Neural progenitor cell (in vitro differentiated cells): ENCODE measurements at regions not wholly inside any gene's neighbourhood (a gene's known extent, or its start where the extent isn't known, plus 50 kb on each side); places are given as distances from the start of the nearest gene placed in this dataset.

Source experiments
- DNase-seq: peaks from one replicate; pipeline ENCODE4 v3.0.0-alpha.2; 2016; ENCODE audit warnings: low spot score
- H2AFZ ChIP-seq: fragments of 200-600 bp; sonication (generic); replicated peaks from 2 replicates; pipeline ENCODE4 v1.6.1; 2016; ENCODE audit warnings: antibody characterized with exemption
- H3F3A ChIP-seq: fragments of 200-600 bp; sonication (generic); 2 replicates; pipeline ENCODE4 v1.6.1; 2016; ENCODE audit warnings: antibody characterized with exemption, low read depth
- H3K27ac ChIP-seq: fragments of 200-600 bp; sonication (generic); 2 replicates; pipeline ENCODE4 v1.5.1; 2016; ENCODE audit warnings: mild to moderate bottlenecking
- H3K27me3 ChIP-seq: fragments of 200-600 bp; sonication (generic); 2 replicates; pipeline ENCODE4 v1.6.1; 2016; ENCODE audit warnings: mild to moderate bottlenecking, moderate library complexity
- H3K36me3 ChIP-seq: fragments of 200-600 bp; sonication (generic); 2 replicates; pipeline ENCODE4 v1.5.1; 2016
- H3K4me1 ChIP-seq: fragments of 200-600 bp; sonication (generic); 2 replicates; pipeline ENCODE4 v1.6.1; 2016; ENCODE audit warnings: mixed run types
- H3K4me2 ChIP-seq: fragments of 200-600 bp; sonication (generic); 2 replicates; pipeline ENCODE4 v1.6.1; 2016
- H3K4me3 ChIP-seq: fragments of 200-600 bp; sonication (generic); 2 replicates; pipeline ENCODE4 v1.5.1; 2016
- H3K79me2 ChIP-seq: fragments of 200-600 bp; sonication (generic); 2 replicates; pipeline ENCODE4 v1.6.1; 2016; ENCODE audit warnings: low read depth
- H3K9ac ChIP-seq: fragments of 200-600 bp; sonication (generic); 2 replicates; pipeline ENCODE4 v1.6.1; 2016
- H3K9me3 ChIP-seq: fragments of 200-600 bp; sonication (generic); 2 replicates; pipeline ENCODE4 v1.5.1; 2016; ENCODE audit warnings: low read depth
- H4K20me1 ChIP-seq: fragments of 200-600 bp; sonication (generic); 2 replicates; pipeline ENCODE4 v1.6.1; 2016; ENCODE audit warnings: low read depth
- H3K27ac Mint-ChIP-seq: 3 replicates; pipeline ENCODE4 v1.8.0; 2021; ENCODE audit warnings: mixed read lengths
- H3K27me3 Mint-ChIP-seq: 2 replicates; pipeline ENCODE4 v1.8.0; 2022; ENCODE audit warnings: low read depth, mild to moderate bottlenecking, inconsistent platforms, moderate library complexity, mixed read lengths; ENCODE audit not compliant: insufficient read depth
- H3K36me3 Mint-ChIP-seq: 3 replicates; pipeline ENCODE4 v1.8.0; 2021; ENCODE audit warnings: mixed read lengths
- H3K4me1 Mint-ChIP-seq: 3 replicates; pipeline ENCODE4 v1.8.0; 2021; ENCODE audit warnings: mixed read lengths
- H3K4me3 Mint-ChIP-seq: 3 replicates; pipeline ENCODE4 v1.8.0; 2021; ENCODE audit warnings: mild to moderate bottlenecking, moderate library complexity, mixed read lengths
- H3K9me3 Mint-ChIP-seq: 3 replicates; pipeline ENCODE4 v1.8.0; 2020; ENCODE audit warnings: mixed read lengths
- EZH2 ChIP-seq: fragments of 200-600 bp; sonication (generic); IDR thresholded peaks from 2 replicates; pipeline ENCODE4 v1.6.1; 2017; ENCODE audit warnings: antibody characterized with exemption, mild to moderate bottlenecking, moderate library complexity
- EZH2phosphoT487 ChIP-seq: fragments of 200-600 bp; sonication (generic); IDR thresholded peaks from 2 replicates; pipeline ENCODE4 v1.6.1; 2017; ENCODE audit warnings: antibody characterized with exemption
- TF ChIP-seq, protein P1 (sequence below): fragments of 200-600 bp; sonication (generic); IDR thresholded peaks from 2 replicates; pipeline ENCODE4 v1.5.1; 2017; ENCODE audit warnings: antibody characterized with exemption, mild to moderate bottlenecking

DNA sequence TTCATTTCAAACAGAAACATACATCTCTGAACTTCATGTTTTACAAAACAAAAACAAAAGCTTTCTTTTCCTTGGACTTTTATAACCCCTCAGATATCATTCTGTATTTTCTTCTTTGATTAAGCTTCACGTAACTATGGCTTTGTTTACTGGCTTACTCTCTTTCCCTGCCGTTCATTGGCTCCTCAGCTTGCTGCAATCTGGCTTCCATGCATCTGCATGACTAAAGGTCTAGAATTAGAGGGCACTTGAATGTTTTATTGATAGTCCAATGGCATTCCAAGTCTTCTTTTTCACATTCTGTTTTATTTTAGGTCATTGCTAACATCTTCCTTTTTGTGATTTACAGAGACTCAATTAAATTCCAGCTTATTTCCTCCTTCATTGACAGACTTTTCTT is 487.6 kb downstream of the GRXCR1 start:
- Mint-ChIP-seq H3K36me3 (no peaks in the 10 kb centered on the region), H3K27ac (no peak overlapping the region), H3K4me1 (no peaks in the 10 kb centered on the region), H3K27me3 (peaks cover 2% of the 10 kb centered on the region), H3K9me3 (no peaks in the 10 kb centered on the region), H3K4me3 (no peak overlapping the region)
- Histone ChIP-seq H3K9ac (no peak overlapping the region), H3K27me3 (no peaks in the 10 kb centered on the region), H3K4me2 (no peak overlapping the region), H3K79me2 (no peaks in the 10 kb centered on the region), H3F3A (no peaks in the 10 kb centered on the region), H3K4me3 (no peak overlapping the region), H3K27ac (no peak overlapping the region), H3K9me3 (no peaks in the 10 kb centered on the region), H3K36me3 (no peaks in the 10 kb centered on the region), H3K4me1 (no peaks in the 10 kb centered on the region), H2AFZ (peak overlapping the region; percentile 92), H4K20me1 (no peaks in the 10 kb centered on the region)
- no peak for TF ChIP-seq EZH2
- TF ChIP-seq, protein P1, sequence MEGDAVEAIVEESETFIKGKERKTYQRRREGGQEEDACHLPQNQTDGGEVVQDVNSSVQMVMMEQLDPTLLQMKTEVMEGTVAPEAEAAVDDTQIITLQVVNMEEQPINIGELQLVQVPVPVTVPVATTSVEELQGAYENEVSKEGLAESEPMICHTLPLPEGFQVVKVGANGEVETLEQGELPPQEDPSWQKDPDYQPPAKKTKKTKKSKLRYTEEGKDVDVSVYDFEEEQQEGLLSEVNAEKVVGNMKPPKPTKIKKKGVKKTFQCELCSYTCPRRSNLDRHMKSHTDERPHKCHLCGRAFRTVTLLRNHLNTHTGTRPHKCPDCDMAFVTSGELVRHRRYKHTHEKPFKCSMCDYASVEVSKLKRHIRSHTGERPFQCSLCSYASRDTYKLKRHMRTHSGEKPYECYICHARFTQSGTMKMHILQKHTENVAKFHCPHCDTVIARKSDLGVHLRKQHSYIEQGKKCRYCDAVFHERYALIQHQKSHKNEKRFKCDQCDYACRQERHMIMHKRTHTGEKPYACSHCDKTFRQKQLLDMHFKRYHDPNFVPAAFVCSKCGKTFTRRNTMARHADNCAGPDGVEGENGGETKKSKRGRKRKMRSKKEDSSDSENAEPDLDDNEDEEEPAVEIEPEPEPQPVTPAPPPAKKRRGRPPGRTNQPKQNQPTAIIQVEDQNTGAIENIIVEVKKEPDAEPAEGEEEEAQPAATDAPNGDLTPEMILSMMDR, result no peak
- no peak for TF ChIP-seq EZH2phosphoT487
- DNase-seq, result peak; percentile 5

DNA sequence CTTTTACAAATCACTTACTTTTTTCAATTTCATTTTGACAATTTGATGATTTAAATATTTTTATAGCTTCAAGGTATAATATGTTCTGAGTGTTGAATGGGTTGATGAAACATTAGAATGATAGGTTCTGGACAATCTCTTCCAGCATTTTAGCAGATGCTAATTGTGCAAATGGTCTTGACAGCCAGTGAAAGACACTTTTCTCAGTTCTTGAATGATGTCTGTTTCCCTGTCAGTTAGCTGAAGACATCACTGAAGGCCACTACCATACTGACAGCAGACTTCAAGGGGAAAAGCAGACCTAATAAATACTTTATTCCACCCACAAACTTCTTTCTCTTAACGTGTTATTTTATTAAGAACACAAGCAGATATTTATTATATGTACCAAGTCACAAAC is 498.6 kb downstream of the GRXCR1 start:
- Mint-ChIP-seq H3K4me3 (no peak overlapping the region), H3K4me1 (peaks cover 2% of the 10 kb centered on the region), H3K9me3 (no peaks in the 10 kb centered on the region), H3K36me3 (no peaks in the 10 kb centered on the region), H3K27ac (no peak overlapping the region), H3K27me3 (no peaks in the 10 kb centered on the region)
- H3K27ac ChIP-seq, result no peak overlapping the region
- no peaks in the 10 kb centered on the region for H3K79me2 ChIP-seq
- no peak overlapping the region for H2AFZ ChIP-seq
- H4K20me1 ChIP-seq, result no peaks in the 10 kb centered on the region
- no peak for DNase-seq
- no peak overlapping the region for H3K4me3 ChIP-seq
- no peak overlapping the region for H3K4me2 ChIP-seq
- no peak overlapping the region for H3K9ac ChIP-seq
- H3K36me3 ChIP-seq, result no peaks in the 10 kb centered on the region
- TF ChIP-seq, protein P1, result no peak
- TF ChIP-seq EZH2, result no peak
- no peak for TF ChIP-seq EZH2phosphoT487
- no peaks in the 10 kb centered on the region for H3K4me1 ChIP-seq
- no peaks in the 10 kb centered on the region for H3K27me3 ChIP-seq
- no peaks in the 10 kb centered on the region for H3K9me3 ChIP-seq
- no peaks in the 10 kb centered on the region for H3F3A ChIP-seq

DNA sequence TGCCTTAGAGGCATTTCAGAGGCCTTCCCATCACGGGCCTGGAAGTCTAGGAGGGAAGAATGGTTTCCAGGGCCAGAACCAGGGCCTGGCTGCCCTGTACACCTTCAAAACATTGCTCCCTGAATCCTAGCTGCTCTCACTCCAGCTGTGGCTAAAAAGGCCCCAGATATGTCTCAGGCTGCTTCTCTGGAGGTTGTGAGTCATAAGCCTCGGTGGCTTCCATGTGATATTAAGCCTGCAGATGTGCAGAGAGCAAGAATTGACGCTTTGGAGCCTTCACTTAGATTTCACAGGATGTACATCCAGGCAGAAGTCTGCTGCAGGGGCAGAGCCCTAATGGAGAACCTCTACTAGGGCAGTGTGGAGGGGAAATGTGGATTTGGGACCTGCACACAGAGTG is 502.5 kb downstream of the GRXCR1 start:
- H3F3A ChIP-seq, result no peaks in the 10 kb centered on the region
- no peaks in the 10 kb centered on the region for H3K36me3 Mint-ChIP-seq
- no peaks in the 10 kb centered on the region for H3K9me3 ChIP-seq
- no peak for DNase-seq
- TF ChIP-seq, protein P1, result no peak
- no peak for TF ChIP-seq EZH2phosphoT487
- no peak for TF ChIP-seq EZH2
- no peaks in the 10 kb centered on the region for H3K27me3 Mint-ChIP-seq
- peaks cover 2% of the 10 kb centered on the region for H3K4me1 Mint-ChIP-seq
- H3K27ac Mint-ChIP-seq, result no peak overlapping the region
- no peaks in the 10 kb centered on the region for H3K4me1 ChIP-seq
- no peaks in the 10 kb centered on the region for H4K20me1 ChIP-seq
- H3K79me2 ChIP-seq, result no peaks in the 10 kb centered on the region
- H3K9me3 Mint-ChIP-seq, result no peaks in the 10 kb centered on the region
- H3K27me3 ChIP-seq, result no peaks in the 10 kb centered on the region
- H3K4me3 Mint-ChIP-seq, result no peak overlapping the region
- H3K4me2 ChIP-seq, result no peak overlapping the region
- H2AFZ ChIP-seq, result no peak overlapping the region
- H3K9ac ChIP-seq, result no peak overlapping the region
- H3K36me3 ChIP-seq, result no peaks in the 10 kb centered on the region
- H3K27ac ChIP-seq, result no peak overlapping the region
- no peak overlapping the region for H3K4me3 ChIP-seq

DNA sequence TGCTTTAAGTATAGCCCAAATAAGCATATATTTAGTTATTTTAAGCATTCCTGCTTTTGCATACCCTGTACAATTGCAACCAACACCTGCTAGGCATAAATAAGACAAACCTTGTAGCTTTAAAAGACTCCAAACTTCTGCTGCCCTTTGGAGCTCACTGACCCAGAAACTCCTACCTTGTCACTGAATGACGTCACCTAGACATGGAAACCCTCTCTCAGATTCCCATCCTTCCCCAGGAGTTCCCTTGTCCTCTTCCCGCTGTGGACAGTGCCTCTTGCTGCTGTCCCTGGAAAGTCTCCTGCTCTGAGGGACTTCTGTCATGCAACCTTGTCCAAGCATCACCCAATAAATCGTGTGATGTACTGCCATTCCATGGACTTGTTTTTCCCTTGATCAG is 507.2 kb downstream of the GRXCR1 start:
- Histone ChIP-seq H3K4me2 (no peak overlapping the region), H3K79me2 (no peaks in the 10 kb centered on the region), H3K27me3 (no peaks in the 10 kb centered on the region), H3F3A (no peaks in the 10 kb centered on the region), H3K27ac (no peak overlapping the region), H3K9ac (no peak overlapping the region), H2AFZ (no peak overlapping the region), H3K4me3 (no peak overlapping the region), H4K20me1 (no peaks in the 10 kb centered on the region), H3K4me1 (no peaks in the 10 kb centered on the region), H3K36me3 (no peaks in the 10 kb centered on the region), H3K9me3 (no peaks in the 10 kb centered on the region)
- no peaks in the 10 kb centered on the region for H3K27me3 Mint-ChIP-seq
- no peak for TF ChIP-seq EZH2phosphoT487
- TF ChIP-seq EZH2, result no peak
- TF ChIP-seq, protein P1, result no peak
- no peaks in the 10 kb centered on the region for H3K4me1 Mint-ChIP-seq
- H3K27ac Mint-ChIP-seq, result no peak overlapping the region
- no peak overlapping the region for H3K4me3 Mint-ChIP-seq
- DNase-seq, result no peak
- H3K9me3 Mint-ChIP-seq, result no peaks in the 10 kb centered on the region
- H3K36me3 Mint-ChIP-seq, result no peaks in the 10 kb centered on the region
